ENCODE measurements at regions not wholly inside any gene's neighbourhood (a gene's known extent, or its start where the extent isn't known, plus 50 kb on each side); places are given as distances from the start of the nearest gene placed in this dataset.

GRCh38 chr10:10684972-10685371, 332.7 kb upstream of the CELF2 start:
- intact Hi-C loops (cut with DNase I), result no loop called here
- no peaks in the 10 kb centered on the region for H3K4me1 ChIP-seq
- H3K9me3 ChIP-seq, result no peaks in the 10 kb centered on the region
- TF ChIP-seq CTCF (IDR thresholded peaks at IDR 0.05), result no peak
- H3K4me3 ChIP-seq, result no peak overlapping the region
- DNase-seq (no peak), ATAC-seq (no peak)
- no peak overlapping the region for H3K27ac ChIP-seq
- H3K27me3 ChIP-seq (ENCODE audit: low read depth), result no peaks in the 10 kb centered on the region
- H3K36me3 ChIP-seq, result no peaks in the 10 kb centered on the region

- Histone ChIP-seq H3K36me3 (no peaks in the 10 kb centered on the region), H3K4me3 (no peak overlapping the region), H3K9me3 (no peaks in the 10 kb centered on the region), H3K27me3 (ENCODE audit: low read depth) (no peaks in the 10 kb centered on the region), H3K27ac (no peak overlapping the region), H3K4me1 (no peaks in the 10 kb centered on the region)
- ATAC-seq, result no peak
- intact Hi-C loops (cut with DNase I), result no loop called here
- no peak for DNase-seq
- TF ChIP-seq CTCF (IDR thresholded peaks at IDR 0.05), result no peak
Observed at GRCh38 chr10:10685566-10685965, 332.1 kb upstream of the CELF2 start.

GRCh38 chr10:10687751-10688150, 329.9 kb upstream of the CELF2 start:
- no peak for TF ChIP-seq CTCF (IDR thresholded peaks at IDR 0.05)
- H3K4me1 ChIP-seq, result no peaks in the 10 kb centered on the region
- DNase-seq (no peak), ATAC-seq (no peak)
- intact Hi-C loops (cut with DNase I), result no loop called here
- H3K27ac ChIP-seq, result no peak overlapping the region
- no peak overlapping the region for H3K4me3 ChIP-seq
- no peaks in the 10 kb centered on the region for H3K9me3 ChIP-seq
- H3K36me3 ChIP-seq, result no peaks in the 10 kb centered on the region
- H3K27me3 ChIP-seq (ENCODE audit: low read depth), result no peaks in the 10 kb centered on the region

GRCh38 chr10:10699427-10699826, 318.2 kb upstream of the CELF2 start:
- H3K27me3 ChIP-seq (ENCODE audit: low read depth), result no peaks in the 10 kb centered on the region
- no peak overlapping the region for H3K27ac ChIP-seq
- no peaks in the 10 kb centered on the region for H3K36me3 ChIP-seq
- no peak overlapping the region for H3K4me3 ChIP-seq
- intact Hi-C loops (cut with DNase I), result no loop called here
- DNase-seq (no peak), ATAC-seq (no peak)
- no peak for TF ChIP-seq CTCF (IDR thresholded peaks at IDR 0.05)
- H3K9me3 ChIP-seq, result no peaks in the 10 kb centered on the region
- H3K4me1 ChIP-seq, result no peaks in the 10 kb centered on the region

GRCh38 chr10:10701084-10701611, 316.5 kb upstream of the CELF2 start:
- no peak for DNase-seq
- H3K4me1 ChIP-seq, result no peaks in the 10 kb centered on the region
- H3K4me3 ChIP-seq, result no peak overlapping the region
- H3K27ac ChIP-seq, result no peak overlapping the region
- no peaks in the 10 kb centered on the region for H3K9me3 ChIP-seq
- H3K27me3 ChIP-seq (ENCODE audit: low read depth), result no peaks in the 10 kb centered on the region
- no peak for ATAC-seq
- no peak for TF ChIP-seq CTCF (IDR thresholded peaks at IDR 0.05)
- H3K36me3 ChIP-seq, result no peaks in the 10 kb centered on the region
- intact Hi-C loops (cut with DNase I), result no loop called here

GRCh38 chr10:10702211-10702610, 315.5 kb upstream of the CELF2 start:
- Histone ChIP-seq H3K9me3 (no peaks in the 10 kb centered on the region), H3K4me3 (no peak overlapping the region), H3K4me1 (no peaks in the 10 kb centered on the region), H3K36me3 (no peaks in the 10 kb centered on the region), H3K27me3 (ENCODE audit: low read depth) (no peaks in the 10 kb centered on the region), H3K27ac (no peak overlapping the region)
- intact Hi-C loops (cut with DNase I), result no loop called here
- TF ChIP-seq CTCF (IDR thresholded peaks at IDR 0.05), result no peak
- DNase-seq, result no peak
- no peak for ATAC-seq
